COR-L47 (cell line): ENCODE measurements at regions not wholly inside any gene's neighbourhood (a gene's known extent, or its start where the extent isn't known, plus 50 kb on each side); places are given as distances from the start of the nearest gene placed in this dataset.

Experiments used
- DNase-seq: peaks from one replicate; lab custom pipeline; 2025; lab: John Stamatoyannopoulos, UW

DNA sequence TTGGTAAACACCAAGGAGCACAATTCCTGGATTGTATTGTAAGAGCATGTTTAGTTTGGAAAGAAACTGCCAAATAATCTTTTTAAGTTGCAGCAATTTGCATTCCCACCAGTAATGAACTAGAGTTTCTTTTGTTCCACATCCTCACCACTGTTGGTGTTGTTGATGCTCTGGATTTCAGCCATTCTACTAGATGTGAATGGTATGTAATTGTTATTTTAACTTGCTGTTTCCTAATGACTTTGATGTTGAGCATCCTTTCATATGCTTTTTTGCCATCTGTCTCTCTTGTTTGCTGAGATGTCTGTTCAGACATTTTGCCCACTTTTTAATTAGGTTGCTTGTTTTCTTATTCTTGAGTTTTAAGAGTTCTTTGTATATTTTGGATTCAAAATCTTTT is 1654.1 kb downstream of the GRIK2 start:
- no peak for DNase-seq

GRCh38 chr6:103042336-103042735 is 1648.8 kb downstream of the GRIK2 start:
- peak; percentile 75 for DNase-seq

DNA sequence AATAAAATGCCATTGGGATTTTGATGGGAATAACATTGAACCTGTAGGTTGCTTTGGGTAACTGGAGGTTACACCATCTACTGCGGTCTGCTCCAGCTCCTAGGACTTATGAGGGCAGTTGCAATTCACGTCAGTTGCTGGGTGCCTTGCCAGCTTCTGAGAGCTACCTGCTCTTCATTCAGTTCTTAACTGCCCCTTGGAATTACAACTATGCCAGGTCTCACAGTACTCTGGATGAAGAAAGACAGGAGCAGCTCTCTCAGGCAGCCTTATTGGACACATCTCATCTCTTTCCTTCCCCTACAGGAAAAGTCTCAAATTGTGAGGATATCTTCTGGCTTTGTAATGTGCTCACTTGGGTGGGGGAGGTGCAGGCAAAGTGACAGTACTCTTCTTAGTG is 1643.3 kb downstream of the GRIK2 start:
- no peak for DNase-seq

DNA sequence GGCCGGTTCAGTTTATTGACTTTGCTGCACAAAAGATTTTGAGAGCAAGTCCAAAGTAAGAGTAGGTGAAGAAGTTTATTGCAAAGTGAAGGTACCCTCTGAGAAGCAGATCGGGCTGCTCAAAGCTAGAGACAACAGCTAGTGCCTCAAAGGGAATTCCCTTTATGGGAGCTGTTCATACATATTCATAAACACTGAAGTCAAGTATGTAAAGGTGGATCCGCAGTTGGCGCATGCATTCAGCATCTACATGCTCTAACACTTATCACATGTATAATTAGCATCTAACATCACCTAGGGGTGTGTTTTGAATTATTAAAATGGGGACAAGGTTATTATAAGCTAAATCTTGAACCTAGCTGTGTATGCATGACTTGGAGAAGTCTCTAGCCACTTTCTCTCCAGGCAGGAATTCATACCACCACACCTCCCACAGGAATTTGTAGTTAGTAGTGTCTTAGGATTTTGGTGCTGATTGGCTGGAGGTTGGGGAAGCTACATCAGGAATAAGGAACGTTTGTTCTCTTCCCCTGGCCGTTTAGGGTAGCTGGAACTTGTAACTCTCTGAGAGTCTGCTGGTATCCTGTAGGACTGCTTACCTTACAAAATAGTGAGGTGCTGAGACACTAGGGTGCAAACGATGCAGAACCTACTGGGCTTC is 1633.9 kb downstream of the GRIK2 start:
- no peak for DNase-seq

DNA sequence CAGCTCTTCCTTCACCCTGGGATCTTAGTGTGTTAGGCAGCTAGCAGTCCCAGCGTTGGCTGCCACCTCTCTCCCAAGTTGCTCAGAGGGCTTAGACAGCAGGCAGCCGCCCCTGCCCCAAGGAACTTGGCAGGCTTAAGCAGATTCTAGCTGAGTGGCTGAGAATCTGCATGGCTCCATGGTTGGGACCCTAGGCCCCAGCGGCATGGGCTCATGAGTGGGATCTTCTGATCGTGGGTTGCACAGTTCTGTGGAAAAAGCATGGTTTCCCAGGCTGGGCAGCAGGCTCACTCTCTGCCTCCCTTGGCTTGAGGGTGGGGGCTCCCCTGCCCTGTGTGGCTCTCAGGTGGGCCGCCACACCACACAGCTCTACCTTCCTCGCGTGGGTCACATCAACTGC is 1624.9 kb downstream of the GRIK2 start:
- no peak for DNase-seq

GRCh38 chr6:103017878-103018277 is 1624.4 kb downstream of the GRIK2 start:
- no peak for DNase-seq

DNA sequence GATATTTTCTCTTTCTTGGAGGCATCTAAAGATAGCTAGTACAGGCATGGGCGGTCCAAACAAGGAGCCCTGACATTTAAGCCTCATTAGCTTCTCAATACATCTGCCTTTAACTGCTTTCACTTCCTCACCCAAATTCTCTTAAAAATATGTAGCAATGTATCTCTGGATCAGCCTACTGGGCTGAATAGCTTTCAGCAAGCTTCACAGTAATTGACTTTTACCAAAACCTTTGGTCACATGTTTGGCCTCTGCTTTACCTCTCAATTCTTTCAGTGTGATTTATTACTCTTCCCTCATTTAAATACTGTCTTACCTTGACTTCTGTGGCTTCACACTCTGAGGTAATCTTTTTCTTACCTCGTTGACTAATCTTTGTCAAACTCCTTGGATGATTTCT is 1618.1 kb downstream of the GRIK2 start:
- no peak for DNase-seq

GRCh38 chr6:103002282-103002681 is 1608.8 kb downstream of the GRIK2 start:
- no peak for DNase-seq

DNA sequence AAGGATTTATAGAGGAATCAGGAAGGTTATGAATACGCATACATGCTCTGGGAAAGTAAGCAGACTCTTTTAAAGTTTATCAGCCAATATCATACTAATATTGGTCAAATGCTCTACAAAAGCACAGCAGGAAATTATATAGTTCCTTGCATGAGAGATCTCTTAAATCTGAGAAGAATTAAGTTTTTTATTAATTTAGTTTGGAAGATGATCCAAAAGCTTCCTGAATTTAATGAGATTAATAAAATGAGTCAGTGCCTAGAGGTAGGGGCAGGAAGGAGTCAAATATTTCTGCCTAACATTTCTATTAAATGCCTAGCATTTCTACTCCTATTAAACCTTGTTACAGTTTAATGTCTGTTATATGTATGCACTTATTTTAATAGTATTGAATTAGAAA is 1608.2 kb downstream of the GRIK2 start:
- DNase-seq, result no peak

DNA sequence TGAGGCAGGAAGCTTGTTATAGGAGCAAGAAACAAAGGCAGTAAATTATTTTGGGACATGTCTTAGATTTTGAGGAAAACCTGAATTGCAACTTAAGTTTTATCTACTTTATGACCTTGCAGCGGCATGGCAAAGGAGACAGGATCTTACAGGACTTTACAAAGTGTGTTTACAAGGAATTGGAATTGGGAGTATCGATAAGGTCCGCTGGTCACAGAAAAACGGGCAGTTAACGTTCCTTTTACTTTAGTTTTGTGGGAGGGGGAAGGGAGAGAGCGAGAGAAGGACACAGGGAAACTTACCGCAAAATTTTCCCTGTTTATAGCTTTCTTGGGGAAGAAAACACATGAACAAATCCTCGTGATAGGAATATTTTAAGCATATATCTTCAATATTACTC is 1607.2 kb downstream of the GRIK2 start:
- no peak for DNase-seq

GRCh38 chr6:102995491-102995890 is 1602.0 kb downstream of the GRIK2 start:
- DNase-seq, result no peak

DNA sequence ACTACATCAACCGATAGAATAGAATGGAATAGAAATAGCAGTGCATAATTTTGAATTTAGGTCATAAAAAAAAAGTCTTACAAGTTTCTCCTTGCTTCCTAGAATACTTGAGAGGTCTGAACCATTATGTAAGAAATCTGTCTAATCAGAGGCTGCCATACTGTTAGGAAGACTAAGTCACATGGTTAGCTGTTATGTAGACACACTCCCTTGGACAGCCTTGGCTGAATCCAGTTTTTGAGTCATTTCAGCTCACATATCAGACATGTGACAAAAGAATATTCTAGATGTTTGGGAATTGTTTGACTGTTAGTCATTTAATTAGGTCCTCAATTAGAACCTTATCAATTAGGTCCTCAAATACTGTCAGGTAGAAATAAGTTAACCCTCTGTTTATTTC is 1601.4 kb downstream of the GRIK2 start:
- no peak for DNase-seq

DNA sequence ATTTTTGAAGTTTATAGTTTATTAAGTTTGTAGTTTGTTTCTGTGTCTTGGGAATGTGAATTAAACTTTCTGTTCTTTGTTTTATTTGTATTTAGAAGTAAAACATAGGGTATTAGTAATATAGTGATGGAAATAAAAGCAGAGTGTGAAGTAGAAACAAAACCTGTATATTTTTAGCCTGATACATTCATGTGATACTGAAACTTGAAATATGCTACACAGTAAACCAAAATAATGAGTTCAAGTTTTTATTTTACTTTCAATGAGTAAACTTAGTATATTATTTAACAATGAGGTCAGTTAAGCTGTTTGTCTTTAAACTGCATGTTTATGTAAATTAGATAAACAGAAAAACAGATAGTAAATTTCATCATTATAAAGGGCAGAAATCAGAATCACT is 1592.6 kb downstream of the GRIK2 start:
- no peak for DNase-seq

DNA sequence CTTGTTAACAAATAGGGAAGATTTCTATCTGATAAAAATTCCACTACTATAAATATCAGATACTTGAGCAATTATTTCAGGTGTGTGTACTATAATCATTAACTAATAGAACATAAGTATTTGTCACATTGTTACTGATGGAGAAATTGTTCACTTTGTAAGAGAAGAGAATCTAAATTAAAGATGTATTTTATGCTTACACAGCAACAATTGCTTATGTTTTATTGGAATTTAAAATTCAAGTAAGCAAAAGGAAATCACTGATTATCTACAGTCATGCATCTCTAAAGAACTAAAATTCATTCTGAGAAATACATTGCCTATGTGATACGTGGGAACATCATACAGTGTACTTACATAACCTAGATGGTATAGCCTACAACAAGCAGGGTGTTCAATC is 1590.8 kb downstream of the GRIK2 start:
- DNase-seq, result no peak

DNA sequence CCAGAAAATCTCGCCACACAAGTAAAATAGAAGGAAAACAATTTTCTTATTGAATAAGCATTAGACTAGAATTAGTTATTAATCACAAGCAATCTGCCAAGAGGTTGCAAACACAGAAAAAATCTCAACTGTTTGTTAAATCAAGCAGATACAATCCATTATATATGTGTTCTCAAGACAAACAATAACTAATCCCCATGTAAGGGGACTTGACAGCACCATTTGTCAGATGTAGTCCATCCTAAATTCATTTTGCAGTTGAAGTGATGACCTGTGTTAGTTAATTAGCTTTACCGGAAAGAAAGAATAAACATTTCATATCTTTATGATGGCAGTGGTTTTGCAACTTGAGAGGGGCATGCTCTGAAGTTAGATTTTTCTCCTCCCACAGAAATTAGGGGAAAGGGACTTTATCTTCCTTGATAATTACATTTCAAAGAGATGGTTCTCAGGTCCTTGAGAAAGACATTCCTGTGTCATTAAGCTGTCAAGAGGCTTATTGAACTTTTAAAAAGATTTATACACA is 1588.0 kb downstream of the GRIK2 start:
- DNase-seq, result no peak

- no peak for DNase-seq
Measured at GRCh38 chr6:102980951-102981350, 1587.4 kb downstream of the GRIK2 start.

DNA sequence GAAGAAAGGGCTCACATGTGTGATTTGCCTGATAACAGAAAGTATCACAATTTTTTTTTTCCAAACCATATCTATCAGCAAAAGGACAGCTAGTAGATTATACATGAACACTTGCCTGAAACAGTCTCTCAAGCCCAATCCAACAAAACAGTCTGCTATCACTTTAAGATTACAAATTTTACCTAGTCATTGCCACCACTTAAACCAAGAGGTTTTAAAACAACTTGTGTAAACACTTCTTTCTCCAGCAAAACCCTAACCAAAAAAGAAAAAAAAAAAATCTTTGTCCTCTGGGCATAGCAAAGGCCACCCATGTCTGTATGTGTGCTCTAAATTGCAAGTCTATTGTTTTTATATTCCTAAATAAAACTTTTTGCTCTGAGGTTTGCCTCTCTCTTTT is 1568.4 kb downstream of the GRIK2 start:
- no peak for DNase-seq

GRCh38 chr6:102950967-102951366 is 1557.5 kb downstream of the GRIK2 start:
- DNase-seq, result no peak

GRCh38 chr6:102944475-102944874 is 1551.0 kb downstream of the GRIK2 start:
- DNase-seq, result no peak

- DNase-seq, result no peak
Measured at GRCh38 chr6:102942206-102942605, 1548.7 kb downstream of the GRIK2 start.

DNA sequence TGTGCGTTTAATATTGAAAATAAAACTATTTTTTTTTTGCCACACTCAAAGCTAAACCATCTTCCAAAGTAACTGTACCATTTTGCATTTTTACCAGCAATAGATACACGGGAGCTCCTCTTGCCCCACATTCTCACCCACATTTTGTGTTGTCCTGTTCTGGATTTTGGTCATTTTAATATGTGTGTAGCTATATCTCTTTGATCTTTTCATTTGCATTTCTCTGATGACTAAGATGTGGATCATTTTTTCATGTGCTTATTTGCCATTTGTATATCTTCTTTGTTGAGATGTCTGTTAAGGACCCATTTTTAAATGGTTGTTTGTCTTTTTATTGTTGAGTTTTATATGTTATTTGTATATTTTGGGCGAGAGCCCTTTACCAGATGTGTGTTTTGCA is 1543.5 kb downstream of the GRIK2 start:
- no peak for DNase-seq

- DNase-seq, result no peak
Measured at GRCh38 chr6:102928109-102928508, 1534.6 kb downstream of the GRIK2 start.

DNA sequence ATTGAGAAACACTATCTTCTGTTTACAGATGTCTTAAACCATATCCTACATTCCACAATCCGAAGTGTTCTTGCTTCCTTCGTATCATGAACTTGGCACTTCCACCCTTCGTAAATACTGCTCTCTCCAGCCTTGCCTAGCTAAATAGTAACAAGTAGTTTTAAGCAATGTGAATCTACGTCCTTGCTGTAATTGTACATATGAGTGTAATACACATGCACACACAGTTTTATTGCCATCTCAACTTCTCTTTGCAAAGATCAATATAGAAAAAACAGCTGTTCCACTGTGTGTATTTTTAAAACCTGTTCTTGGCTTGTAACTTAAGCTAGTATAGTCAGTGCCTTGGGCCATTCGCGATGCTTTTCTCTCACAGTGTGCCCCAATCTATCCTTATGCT is 1524.7 kb downstream of the GRIK2 start:
- no peak for DNase-seq

- no peak for DNase-seq
Measured at GRCh38 chr6:102911571-102911970, 1518.1 kb downstream of the GRIK2 start.
